GM21423 (cell line): ENCODE measurements at regions not wholly inside any gene's neighbourhood (a gene's known extent, or its start where the extent isn't known, plus 50 kb on each side); places are given as distances from the start of the nearest gene placed in this dataset.

Experiments used
- ATAC-seq: cut with Tn5 transposase; IDR thresholded peaks from one replicate; pipeline ENCODE4 v1.9.1; 2021; ENCODE audit warnings: mild to moderate bottlenecking, moderate library complexity; ENCODE audit not compliant: unreplicated experiment

DNA sequence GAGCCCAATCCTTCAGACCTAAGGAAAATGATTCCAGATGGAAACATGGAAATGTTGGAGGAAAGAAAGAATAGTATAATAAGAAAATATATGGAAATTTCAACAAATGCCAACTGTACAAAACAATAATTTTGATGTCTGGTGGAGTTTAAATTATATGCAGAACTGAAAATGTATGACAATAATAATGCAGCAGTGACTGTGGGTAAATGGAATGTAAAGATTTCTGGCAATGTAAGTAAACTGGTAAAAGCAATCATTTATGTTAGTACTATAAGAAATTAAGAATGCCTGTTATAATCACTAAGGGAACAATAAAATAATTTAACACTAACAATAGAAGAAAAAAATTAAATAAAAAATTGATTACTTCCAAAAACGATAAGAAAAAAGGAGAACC is 89.0 kb downstream of the EDN1 start:
- no peak for ATAC-seq

DNA sequence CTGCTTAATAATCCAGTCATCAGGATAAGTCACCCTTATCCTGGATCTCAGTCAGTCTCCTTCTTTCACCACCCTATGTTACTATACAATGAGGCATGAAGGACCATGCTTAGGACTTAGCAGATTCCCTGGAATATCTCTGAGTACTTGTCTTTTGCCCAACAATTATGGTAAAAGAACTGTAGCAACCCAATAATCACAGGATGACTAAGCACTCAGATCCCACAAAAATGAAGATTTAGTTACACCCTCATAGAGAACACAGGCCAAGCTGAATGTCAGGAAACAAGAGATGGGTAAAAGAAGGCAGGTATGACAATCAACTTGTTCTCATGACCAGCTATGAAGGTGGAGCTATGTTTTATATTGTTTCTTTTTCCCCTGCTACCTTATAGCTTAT is 91.4 kb downstream of the EDN1 start:
- no peak for ATAC-seq

DNA sequence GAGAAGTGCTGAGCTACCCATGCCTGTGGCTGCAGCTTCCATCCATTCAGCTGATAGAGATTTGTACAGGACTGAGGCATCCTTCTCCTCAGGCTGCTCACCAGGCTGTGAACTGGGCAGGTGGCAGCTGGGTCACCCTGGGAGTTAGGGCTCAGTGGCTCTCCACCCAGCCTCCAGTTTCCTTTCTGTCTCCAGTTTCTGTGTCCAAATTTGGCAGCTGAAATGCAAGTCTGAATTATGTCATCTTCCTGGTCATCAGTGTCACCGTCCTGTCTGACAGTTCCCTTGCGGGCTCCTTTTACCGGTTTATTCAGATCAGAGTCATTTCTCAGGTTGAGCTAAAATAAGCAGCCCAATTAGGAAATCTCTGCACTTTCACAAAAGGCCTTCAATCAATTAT is 93.3 kb downstream of the EDN1 start:
- peak; percentile 69 for ATAC-seq

DNA sequence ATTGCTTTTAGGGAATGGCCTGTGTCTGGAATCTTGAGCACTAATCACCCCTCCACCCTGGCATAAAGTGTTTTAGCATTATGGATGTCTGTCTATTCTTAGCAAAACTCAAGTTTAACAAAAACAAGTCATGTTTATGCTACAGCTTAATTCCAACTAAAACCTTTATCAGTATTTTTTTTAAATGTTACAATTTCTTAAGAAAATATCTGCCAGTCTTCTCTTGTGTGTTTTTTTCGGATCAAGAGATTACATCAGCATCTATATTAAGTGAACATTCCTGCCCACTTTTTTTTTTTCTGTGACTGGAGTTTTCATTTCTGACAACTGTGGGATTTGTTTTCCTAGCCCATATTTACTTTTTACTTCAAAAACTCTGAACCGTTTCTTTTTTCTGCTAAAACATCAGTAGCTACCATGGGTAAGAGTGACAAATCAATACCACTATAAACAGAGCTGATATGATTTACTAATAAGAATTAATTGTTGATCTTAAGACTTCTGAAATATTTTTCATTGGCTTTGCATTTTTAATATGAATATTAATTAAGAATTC is 94.3 kb downstream of the EDN1 start:
- ATAC-seq, result no peak

DNA sequence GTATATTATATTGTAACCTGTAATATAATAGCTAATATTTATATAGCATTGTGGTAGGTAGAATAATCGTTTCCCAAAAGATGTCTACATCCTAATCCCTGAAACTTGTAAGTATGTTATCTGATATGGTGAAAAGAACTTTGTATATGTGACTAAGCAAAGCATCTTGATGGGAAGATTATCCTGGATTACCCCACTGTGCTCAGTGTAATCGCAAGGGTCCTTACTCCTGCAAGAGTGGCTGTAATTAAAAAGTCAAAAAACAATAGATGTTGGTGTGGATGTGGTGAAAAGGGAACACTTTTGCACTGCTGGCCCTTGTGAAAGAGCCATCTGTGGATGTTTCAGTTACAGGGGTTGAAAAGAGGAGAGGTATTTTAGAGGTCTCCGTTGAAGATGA is 95.2 kb downstream of the EDN1 start:
- no peak for ATAC-seq

DNA sequence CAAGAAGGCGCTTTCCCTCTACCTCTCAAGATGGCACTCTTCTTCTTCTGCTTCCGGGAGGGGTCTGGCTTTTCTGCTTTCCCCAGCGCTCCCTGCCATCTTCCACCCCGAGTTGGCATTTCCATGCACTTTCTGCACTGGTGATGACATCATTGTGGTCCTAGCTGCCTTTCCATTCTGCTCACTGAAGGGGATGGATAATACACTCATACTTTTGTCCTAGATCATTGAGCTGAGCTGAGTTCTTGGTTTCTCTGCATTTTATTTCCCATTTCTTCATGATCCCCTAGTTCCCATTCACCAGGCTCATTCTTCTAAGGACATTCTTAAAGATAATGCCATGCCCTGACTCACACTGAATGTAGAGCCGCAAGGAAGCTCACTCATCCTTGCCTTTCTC is 96.7 kb downstream of the EDN1 start:
- no peak for ATAC-seq

DNA sequence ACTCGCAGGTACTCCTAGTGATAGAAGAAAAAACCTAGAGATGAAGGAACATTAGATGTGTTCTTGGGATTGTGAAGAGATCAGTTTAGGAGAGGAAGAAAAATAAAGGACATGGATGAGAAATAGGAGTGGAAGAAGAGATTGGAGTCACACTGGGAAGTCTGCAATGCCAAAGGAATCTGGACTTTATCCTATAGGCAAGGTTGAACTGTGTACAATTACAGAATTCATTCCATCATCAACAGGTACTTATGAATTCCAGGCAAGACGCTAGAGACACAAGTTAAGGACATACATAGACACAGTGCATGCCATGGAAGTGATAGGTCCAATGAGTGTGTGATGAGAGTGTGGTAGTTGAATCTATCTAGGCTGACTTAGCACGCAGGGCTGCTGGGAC is 101.3 kb downstream of the EDN1 start:
- no peak for ATAC-seq

DNA sequence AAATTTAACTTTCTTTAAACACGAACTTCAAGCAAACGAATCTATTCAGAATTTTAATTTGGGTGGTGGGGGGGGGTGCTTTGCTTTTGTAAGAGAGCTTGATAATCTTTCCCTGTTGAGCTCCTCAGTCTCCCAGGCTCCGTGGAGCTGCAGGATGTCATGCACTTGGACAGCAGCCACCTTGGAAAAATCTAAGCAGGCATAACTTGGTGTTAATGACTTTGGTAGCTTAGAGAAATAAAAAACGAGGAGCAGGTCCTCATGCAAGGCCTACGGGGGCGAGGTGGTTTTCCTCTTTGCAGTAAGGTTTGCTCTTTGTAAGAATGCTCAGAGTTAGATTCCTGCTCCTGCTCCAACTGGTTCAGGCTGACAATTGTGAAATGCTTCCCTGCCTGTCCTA is 102.3 kb downstream of the EDN1 start:
- no peak for ATAC-seq

DNA sequence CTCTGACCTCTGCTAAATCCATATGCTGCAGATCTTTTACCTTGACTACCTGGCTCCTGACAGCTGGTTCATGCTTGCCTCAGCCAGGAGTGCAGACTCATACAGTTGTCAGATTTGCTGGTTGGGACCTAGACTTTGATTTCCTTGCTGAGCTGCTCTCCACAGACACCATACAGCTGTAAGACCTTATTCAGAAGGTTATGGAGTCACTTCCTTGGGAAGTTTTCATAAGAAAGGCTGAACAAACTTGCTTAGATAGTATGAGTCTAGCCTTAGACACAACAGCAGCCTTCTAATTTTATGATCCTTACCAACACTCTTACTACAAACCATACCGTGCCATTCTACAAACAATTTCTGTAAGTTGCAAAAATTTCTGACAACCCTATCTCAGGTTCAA is 102.9 kb downstream of the EDN1 start:
- no peak for ATAC-seq

DNA sequence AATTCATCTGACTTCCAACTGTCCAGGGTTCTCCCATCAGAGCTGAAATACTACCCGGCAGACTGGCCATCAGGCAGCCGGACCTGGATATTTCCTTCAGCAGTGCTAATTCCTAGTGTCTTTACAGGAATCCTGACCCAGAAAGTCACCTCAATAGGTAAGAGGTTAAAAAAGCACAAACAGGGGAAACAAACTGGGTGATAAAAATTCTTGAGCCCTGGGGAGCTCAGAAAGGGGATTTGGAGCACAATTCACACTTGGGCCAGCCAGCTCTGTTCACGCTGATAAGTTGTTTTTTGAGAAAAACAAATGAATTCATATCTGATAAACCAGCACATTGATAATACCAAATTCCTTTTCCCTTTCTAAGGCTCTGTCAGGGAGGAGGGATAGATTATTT is 104.0 kb downstream of the EDN1 start:
- no peak for ATAC-seq

DNA sequence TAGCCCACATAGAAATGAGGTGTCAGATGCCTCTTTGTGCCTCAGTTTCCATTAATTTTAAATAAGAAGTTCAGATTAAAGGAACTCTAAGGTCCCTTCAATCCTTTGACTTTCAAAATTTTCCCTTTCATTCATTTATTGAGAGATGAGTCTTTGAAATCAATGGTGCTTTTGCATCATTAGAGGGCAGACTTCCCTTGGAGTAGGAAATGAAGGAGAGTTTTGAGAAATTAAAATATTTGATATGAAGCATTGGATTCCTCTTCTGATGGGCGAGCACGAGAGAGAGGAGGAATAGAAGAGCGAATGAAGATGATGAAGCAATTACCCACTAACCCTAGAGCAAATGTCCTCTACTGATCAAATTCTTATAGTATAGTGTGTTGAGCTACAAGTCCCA is 105.7 kb downstream of the EDN1 start:
- ATAC-seq, result no peak

DNA sequence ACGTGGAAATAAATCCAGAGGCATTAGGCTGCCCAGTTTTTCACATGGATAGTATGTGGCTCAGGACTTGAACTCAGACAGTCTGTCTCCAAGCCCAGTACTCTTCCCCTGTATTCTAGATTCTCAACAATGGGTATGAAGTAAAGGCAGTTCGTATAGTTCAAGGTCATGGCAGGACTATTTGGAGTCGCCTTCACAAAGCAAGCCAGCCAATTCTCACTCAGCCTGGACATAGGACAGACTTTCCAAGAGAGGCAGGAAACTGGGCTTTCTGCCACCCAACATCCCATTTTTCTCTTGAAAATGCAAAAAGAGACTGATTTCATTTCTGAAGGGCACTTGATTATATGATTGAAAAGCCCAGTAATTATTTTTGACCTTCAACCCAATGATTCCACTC is 111.0 kb downstream of the EDN1 start:
- no peak for ATAC-seq

DNA sequence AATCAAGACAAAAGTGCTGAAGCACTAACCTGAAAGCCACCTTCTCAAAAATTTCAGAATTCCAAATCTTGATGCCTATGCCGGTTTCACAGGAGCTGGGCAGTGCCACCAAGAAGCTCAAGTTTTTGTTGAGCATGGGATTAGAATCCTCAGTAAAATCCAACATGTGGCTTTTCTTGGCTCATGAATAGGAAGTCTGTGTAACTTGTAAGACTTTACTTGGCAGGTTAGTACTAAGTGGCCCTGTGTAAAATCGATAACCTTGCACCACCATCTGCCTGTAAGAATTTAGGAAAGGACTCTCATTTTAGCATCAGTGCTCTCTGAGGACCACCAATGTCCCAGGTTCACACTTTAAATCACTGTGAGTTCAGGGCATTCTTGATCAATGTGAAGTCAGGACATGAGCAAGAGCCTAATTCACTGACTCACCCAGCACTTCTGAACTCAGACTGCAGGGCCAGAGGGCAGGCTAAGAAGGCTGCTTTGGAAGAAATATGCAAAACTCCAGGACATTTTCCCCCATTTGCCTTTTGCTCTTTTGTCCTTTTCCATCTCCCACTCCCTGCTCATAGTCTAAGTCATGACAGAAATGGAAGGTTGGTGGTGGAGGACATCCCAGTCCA is 113.2 kb downstream of the EDN1 start:
- no peak for ATAC-seq

DNA sequence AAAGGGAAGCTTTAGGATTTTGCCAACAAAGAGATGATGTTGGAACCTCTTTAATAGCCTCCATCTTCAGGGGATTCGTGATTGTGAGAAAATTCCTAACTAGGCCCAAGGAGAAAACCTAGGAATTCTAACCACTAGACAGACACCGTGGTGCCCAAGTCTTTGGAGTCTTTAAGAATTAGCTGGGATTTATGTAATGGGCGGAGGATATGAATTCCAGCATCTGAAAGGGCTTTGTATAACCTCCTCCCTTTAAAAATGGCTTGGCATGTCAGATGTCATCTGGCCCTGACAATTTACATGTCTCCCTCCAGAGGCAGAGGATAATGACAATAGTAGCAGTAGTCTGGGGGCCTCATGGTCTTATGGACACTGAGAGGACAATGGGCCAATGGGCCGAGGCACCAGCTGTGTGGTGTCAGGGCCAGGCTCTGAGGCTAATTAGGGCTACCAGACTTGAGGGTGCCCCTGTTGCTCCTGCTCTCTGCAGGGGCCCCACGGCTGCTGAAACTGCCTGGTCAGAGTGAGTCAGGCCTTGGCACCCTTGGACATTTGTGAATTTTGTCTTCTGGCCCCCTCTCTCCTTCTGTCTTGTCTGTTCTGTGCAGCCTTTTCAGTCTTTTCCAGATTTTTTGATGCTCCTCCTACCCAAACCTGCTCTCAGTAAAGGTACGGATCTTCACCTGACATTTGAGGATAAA is 113.9 kb downstream of the EDN1 start:
- no peak for ATAC-seq

DNA sequence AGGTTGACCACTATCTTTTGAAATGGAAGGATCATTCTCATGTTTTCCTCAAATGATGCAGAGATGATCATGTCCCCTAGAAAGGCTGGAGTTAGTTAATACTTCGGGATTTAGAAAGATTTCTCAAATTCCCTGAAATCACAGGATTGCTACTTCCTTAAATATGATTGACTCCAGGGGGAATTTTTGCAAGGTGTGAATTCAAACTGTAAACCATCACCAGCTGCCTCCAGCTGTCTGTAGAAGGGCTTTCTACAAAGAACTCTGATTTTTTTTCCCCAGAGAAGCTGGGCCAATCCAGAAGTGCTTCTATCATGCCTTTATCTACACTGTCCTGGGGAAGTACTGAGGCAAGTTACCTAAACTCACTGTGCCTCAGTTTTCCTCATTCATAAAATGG is 114.5 kb downstream of the EDN1 start:
- ATAC-seq, result no peak

DNA sequence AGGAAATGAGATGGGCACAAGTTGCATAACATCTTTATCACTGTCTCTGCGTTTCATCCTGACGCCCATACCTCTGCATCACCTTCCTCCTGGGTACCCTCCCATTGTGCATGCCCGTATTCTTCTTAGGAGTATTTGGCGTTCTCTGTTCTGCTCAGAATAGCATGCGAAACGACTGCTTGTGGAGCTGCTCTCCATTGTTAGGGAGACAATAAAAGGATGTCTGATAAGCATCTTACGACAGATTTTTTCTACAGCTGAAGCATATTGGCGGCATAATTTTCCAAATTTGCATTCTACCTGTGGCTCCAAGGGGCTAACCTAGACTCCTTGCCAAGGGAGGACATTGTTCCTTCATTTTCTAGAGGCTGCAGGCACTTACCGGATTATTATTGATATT is 118.6 kb downstream of the EDN1 start:
- no peak for ATAC-seq

DNA sequence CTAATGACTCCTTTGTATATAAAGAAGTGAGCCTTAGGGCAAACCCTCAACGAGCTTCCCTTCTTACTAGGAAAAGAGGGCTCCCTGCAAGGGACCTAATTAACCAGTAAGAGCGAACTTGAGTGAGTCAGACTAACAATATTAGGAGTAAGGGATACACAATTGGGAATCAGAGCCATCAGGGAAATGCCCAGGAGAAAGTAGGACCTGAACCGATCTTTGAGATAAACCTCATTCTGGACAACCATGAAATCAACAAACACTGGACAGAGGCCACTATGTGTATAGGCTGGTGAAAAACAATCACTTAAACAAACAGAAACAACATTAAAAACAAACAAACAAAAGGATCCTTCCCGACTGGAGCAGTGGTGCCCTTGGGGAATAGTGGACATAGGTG is 120.8 kb downstream of the EDN1 start:
- ATAC-seq, result no peak

DNA sequence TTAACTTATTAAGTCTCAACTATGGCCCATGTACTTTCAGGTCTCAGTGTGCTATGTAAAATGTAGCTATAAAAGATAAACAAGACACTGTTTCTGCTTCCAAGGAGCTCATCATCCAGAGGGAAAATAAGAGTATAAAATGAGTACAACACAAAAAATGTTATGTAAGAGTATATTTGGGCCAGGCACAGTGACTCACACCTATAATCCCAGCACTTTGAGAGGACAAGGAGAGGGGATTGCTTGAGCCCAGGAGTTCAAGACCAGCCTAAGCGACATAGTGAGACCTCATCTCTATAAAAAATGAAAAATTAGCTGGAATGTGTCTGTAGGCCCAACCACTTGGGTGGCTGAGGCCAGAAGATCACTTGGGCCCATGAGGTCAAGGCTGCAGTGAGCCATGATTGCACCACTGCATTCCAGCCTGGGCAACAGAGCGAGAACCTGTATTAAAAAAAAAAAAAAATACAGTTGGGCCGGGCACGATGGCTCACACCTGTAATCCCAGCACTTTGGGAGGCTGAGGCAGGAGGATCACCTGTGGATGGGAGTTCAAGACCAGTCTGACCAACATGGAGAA is 124.0 kb downstream of the EDN1 start:
- ATAC-seq, result no peak

DNA sequence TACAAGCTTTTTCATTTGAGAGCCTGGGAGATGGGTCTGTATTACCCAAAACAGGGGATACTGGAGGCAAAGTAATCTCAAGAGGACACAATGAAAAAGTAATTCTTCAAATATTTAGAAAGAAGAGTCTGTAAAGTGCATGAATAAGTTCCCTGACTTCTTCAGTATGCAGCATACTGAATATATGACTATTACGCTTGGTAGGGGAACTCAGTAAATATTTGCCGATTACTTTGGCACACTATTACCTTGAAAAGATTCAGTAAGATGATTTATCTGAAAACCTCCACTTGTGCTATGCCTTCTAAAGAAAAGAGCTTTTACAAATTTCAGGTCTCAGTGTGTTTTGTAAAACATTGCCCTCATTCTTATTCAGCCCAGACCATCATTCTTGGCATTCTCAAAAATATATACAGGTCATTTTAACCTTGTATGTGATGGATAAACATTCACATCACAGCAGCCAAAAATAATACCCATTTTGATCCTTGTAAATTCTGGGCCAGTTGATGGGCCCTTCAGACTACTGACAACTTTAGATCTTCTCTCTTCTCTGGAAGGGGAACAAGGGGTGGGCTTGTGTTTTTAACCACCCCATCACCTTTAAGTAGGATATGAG is 125.9 kb downstream of the EDN1 start:
- no peak for ATAC-seq

DNA sequence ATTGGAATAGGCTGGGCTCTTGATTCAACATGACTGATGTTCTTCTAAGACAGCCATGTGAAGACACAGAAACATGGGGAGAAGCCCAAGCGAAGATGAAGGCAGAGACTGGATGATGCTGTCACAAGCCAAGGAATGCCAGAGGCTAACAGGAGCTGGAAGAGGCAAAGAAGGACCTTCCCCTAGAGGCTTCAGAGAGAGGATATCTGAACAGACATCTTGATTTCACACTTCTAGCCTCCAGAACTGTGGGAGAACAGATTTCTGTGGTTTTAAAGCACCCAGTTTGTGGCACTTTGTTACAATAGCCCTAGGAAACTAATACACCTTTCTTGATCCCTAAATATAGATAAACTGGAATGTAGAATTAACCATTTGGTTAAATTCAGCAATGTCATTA is 127.0 kb downstream of the EDN1 start:
- no peak for ATAC-seq

DNA sequence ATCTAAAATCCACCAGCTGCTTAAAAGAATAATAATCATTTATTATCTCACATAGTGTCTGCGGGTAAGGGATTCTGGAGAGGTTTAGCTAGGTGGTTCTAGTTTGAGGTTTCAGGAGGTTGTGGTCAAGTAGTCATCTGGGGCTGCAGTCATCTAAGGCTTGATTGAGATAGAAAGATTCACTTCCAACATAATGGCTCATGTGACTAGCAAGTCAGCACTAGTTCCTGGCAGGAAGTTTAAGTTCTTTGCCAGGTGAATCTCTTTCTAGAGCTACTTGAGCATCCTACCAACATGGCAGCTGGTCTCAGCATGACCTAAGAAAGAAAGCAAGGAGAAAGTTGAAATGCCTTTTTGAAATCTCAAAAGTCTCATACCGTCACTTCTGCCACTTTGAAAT is 128.8 kb downstream of the EDN1 start:
- no peak for ATAC-seq
